ENCODE measurements at regions not wholly inside any gene's neighbourhood (a gene's known extent, or its start where the extent isn't known, plus 50 kb on each side); places are given as distances from the start of the nearest gene placed in this dataset.

DNA sequence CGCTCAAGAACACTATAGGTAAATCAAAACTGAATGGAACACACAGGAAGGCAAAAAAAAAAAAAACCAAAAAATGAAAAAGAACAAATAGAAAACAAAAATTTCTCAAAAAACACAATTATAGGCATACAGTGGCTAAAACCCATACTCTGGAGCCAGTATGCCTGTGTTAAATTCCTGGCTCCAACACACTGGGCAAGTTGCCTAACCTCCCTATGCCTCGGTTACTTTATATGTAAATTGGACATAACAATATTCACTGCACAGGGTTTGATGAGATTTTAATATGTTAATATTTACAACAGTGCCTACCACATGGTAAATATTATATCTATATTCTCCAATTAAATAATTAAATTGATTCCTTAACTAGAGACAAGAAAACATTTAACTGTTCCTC lies 217.1 kb downstream of the HTR7 start:
- Mint-ChIP-seq H3K9me3 (peaks cover 6% of the 10 kb centered on the region), H3K36me3 (peaks cover 11% of the 10 kb centered on the region), H3K27ac (no peak overlapping the region), H3K27me3 (ENCODE audit: low read depth) (no peaks in the 10 kb centered on the region), H3K4me1 (peaks cover 39% of the 10 kb centered on the region), H3K4me3 (no peak overlapping the region)
- ChIA-PET POLR2A (no interaction called here), CTCF (interaction anchor here (2.1 kb wide), 1 partner anchor 12 kb away, joined by 6 read pairs; no protein-coding TSS in a partner anchor)
- DNase-seq (ENCODE audit: low spot score) (no peak), ATAC-seq (no peak)
- TF ChIP-seq ZNF138 (CRISPR knock-in tag; conservative IDR thresholded peaks at IDR 0.05) = no peak
- TF ChIP-seq RELA (CRISPR knock-in tag; IDR thresholded peaks at IDR 0.05; ENCODE audit: borderline replicate concordance) = no peak
- no peak for TF ChIP-seq JUN (CRISPR knock-in tag; IDR thresholded peaks at IDR 0.05)
- TF ChIP-seq, protein P1, sequence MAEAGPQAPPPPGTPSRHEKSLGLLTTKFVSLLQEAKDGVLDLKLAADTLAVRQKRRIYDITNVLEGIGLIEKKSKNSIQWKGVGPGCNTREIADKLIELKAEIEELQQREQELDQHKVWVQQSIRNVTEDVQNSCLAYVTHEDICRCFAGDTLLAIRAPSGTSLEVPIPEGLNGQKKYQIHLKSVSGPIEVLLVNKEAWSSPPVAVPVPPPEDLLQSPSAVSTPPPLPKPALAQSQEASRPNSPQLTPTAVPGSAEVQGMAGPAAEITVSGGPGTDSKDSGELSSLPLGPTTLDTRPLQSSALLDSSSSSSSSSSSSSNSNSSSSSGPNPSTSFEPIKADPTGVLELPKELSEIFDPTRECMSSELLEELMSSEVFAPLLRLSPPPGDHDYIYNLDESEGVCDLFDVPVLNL (CRISPR knock-in tag; IDR thresholded peaks at IDR 0.05; ENCODE audit: borderline replicate concordance, low read depth) = no peak
- TF ChIP-seq, protein P2, sequence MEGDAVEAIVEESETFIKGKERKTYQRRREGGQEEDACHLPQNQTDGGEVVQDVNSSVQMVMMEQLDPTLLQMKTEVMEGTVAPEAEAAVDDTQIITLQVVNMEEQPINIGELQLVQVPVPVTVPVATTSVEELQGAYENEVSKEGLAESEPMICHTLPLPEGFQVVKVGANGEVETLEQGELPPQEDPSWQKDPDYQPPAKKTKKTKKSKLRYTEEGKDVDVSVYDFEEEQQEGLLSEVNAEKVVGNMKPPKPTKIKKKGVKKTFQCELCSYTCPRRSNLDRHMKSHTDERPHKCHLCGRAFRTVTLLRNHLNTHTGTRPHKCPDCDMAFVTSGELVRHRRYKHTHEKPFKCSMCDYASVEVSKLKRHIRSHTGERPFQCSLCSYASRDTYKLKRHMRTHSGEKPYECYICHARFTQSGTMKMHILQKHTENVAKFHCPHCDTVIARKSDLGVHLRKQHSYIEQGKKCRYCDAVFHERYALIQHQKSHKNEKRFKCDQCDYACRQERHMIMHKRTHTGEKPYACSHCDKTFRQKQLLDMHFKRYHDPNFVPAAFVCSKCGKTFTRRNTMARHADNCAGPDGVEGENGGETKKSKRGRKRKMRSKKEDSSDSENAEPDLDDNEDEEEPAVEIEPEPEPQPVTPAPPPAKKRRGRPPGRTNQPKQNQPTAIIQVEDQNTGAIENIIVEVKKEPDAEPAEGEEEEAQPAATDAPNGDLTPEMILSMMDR (IDR thresholded peaks at IDR 0.05) = no peak
- no peak for TF ChIP-seq MXD4 (CRISPR knock-in tag; IDR thresholded peaks at IDR 0.05; ENCODE audit: borderline replicate concordance)
- TF ChIP-seq NR3C1 (CRISPR knock-in tag; conservative IDR thresholded peaks at IDR 0.05; ENCODE audit: low read depth) = no peak
- TF ChIP-seq GRHL2 (CRISPR knock-in tag; IDR thresholded peaks at IDR 0.05; ENCODE audit: insufficient replicate concordance, severe bottlenecking) = no peak
- TF ChIP-seq, protein P3, sequence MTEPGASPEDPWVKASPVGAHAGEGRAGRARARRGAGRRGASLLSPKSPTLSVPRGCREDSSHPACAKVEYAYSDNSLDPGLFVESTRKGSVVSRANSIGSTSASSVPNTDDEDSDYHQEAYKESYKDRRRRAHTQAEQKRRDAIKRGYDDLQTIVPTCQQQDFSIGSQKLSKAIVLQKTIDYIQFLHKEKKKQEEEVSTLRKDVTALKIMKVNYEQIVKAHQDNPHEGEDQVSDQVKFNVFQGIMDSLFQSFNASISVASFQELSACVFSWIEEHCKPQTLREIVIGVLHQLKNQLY (CRISPR knock-in tag; IDR thresholded peaks at IDR 0.05) = no peak
- TF ChIP-seq ELF4 (CRISPR knock-in tag; IDR thresholded peaks at IDR 0.05; ENCODE audit: low read depth) = no peak
- TF ChIP-seq, protein P4, sequence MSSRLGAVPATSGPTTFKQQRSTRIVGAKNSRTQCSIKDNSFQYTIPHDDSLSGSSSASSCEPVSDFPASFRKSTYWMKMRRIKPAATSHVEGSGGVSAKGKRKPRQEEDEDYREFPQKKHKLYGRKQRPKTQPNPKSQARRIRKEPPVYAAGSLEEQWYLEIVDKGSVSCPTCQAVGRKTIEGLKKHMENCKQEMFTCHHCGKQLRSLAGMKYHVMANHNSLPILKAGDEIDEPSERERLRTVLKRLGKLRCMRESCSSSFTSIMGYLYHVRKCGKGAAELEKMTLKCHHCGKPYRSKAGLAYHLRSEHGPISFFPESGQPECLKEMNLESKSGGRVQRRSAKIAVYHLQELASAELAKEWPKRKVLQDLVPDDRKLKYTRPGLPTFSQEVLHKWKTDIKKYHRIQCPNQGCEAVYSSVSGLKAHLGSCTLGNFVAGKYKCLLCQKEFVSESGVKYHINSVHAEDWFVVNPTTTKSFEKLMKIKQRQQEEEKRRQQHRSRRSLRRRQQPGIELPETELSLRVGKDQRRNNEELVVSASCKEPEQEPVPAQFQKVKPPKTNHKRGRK (CRISPR knock-in tag; IDR thresholded peaks at IDR 0.05; ENCODE audit: borderline replicate concordance) = no peak
- no peak for TF ChIP-seq TCF7 (CRISPR knock-in tag; IDR thresholded peaks at IDR 0.05; ENCODE audit: low read depth)

DNA sequence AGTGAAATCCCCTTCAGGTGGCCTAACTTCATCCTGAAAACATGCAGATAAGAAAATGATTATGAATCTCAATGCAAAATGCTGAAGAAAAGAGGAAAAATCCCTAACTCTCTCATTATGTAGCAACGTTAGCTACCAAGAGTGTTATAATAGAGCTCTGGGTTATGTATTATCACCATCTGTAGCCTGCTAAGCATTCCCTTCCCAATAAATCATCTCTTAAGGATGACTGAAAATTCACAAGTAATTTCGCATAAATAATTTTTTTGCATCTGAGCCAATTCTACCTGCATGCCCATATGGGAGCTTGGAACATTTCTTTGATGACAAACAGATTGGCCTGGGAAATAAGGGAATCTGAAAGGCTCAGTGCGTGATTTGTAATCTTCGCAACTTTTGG lies 216.1 kb downstream of the HTR7 start:
- ATAC-seq = no peak
- POLR2A ChIA-PET = interaction anchor here (0.6 kb wide), 1 partner anchor 59 kb away, joined by 3 read pairs; no protein-coding TSS in a partner anchor
- Mint-ChIP-seq H3K36me3 (peaks cover 11% of the 10 kb centered on the region), H3K4me1 (peaks cover 31% of the 10 kb centered on the region), H3K4me3 (no peak overlapping the region), H3K27ac (no peak overlapping the region), H3K9me3 (peaks cover 11% of the 10 kb centered on the region), H3K27me3 (ENCODE audit: low read depth) (no peaks in the 10 kb centered on the region)
- CTCF ChIA-PET = interaction anchor here (2.1 kb wide), 1 partner anchor 11 kb away, joined by 6 read pairs; no protein-coding TSS in a partner anchor
- no peak for DNase-seq (ENCODE audit: low spot score)
- no peak for TF ChIP-seq ELF4 (CRISPR knock-in tag; IDR thresholded peaks at IDR 0.05; ENCODE audit: low read depth)
- TF ChIP-seq, protein P5, sequence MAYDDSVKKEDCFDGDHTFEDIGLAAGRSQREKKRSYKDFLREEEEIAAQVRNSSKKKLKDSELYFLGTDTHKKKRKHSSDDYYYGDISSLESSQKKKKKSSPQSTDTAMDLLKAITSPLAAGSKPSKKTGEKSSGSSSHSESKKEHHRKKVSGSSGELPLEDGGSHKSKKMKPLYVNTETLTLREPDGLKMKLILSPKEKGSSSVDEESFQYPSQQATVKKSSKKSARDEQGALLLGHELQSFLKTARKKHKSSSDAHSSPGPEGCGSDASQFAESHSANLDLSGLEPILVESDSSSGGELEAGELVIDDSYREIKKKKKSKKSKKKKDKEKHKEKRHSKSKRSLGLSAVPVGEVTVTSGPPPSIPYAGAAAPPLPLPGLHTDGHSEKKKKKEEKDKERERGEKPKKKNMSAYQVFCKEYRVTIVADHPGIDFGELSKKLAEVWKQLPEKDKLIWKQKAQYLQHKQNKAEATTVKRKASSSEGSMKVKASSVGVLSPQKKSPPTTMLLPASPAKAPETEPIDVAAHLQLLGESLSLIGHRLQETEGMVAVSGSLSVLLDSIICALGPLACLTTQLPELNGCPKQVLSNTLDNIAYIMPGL (CRISPR knock-in tag; IDR thresholded peaks at IDR 0.05) = no peak
- no peak for TF ChIP-seq TCF7 (CRISPR knock-in tag; IDR thresholded peaks at IDR 0.05; ENCODE audit: low read depth)
- TF ChIP-seq, protein P6, sequence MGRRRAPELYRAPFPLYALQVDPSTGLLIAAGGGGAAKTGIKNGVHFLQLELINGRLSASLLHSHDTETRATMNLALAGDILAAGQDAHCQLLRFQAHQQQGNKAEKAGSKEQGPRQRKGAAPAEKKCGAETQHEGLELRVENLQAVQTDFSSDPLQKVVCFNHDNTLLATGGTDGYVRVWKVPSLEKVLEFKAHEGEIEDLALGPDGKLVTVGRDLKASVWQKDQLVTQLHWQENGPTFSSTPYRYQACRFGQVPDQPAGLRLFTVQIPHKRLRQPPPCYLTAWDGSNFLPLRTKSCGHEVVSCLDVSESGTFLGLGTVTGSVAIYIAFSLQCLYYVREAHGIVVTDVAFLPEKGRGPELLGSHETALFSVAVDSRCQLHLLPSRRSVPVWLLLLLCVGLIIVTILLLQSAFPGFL (CRISPR knock-in tag; IDR thresholded peaks at IDR 0.05; ENCODE audit: borderline replicate concordance) = no peak

All from WTC11 (cell line).